K562 (cell line): ENCODE measurements at regions not wholly inside any gene's neighbourhood (a gene's known extent, or its start where the extent isn't known, plus 50 kb on each side); places are given as distances from the start of the nearest gene placed in this dataset.

ENCODE experiments used
- JUNB ChIP-seq: fragments of 450-650 bp; formaldehyde crosslinking; conservative IDR thresholded peaks from 2 replicates; pipeline ENCODE4 v1.4.0; 2020; ENCODE audit warnings: mild to moderate bottlenecking
- ZNF12 ChIP-seq: sonication (generic); formaldehyde crosslinking; IDR thresholded peaks from 2 replicates; pipeline ENCODE4 v1.4.0; 2020; ENCODE audit warnings: mild to moderate bottlenecking, missing genetic modification reagents
- ZNF274 ChIP-seq: IDR thresholded peaks from 2 replicates; pipeline ENCODE4 v1.6.1; 2011; ENCODE audit warnings: low read depth, mild to moderate bottlenecking, low read length, moderate library complexity, borderline replicate concordance

- no peak for TF ChIP-seq JUNB (CRISPR knock-in tag)
- no peak for TF ChIP-seq ZNF274
- no peak for TF ChIP-seq ZNF12 (CRISPR knock-in tag)
Measured at GRCh38 chr13:85527316-85527715, 271.9 kb downstream of the SLITRK6 start.
